HG02885 (cell line): ENCODE measurements at regions not wholly inside any gene's neighbourhood (a gene's known extent, or its start where the extent isn't known, plus 50 kb on each side); places are given as distances from the start of the nearest gene placed in this dataset.

Source experiments
- ATAC-seq: cut with Tn5 transposase; IDR thresholded peaks from one replicate; pipeline ENCODE4 v1.9.1; 2021; ENCODE audit warnings: mild to moderate bottlenecking; ENCODE audit not compliant: unreplicated experiment, poor library complexity

GRCh38 chr11:15526032-15526431 lies 411.3 kb downstream of the INSC start:
- ATAC-seq: no peak

DNA sequence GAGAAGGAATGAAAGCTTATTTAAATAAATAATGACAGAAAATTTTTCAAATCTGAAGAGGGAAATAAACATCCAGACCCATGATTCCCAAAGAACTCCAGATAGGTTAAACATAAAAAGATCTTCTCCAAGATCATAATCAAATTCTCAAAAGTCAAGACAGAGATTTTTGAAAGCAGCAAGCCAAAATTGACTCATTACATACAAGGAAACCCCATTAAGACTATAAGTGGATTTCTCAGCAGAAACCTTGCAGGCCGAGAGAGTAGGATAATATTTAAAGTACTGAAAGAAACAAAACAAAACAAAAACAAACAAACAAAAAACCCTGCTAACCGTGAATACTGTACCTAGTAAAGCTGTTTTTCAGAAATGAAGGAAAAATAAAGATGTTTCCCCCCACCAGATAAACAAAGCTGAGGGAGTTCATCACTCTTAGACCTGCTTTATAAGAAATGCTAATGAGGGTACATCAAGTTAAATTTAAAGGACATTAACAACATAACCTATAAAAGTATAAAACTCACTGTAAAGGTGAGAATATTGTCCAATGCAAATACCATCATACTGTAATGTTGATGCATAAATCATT lies 412.2 kb downstream of the INSC start:
- no peak for ATAC-seq

DNA sequence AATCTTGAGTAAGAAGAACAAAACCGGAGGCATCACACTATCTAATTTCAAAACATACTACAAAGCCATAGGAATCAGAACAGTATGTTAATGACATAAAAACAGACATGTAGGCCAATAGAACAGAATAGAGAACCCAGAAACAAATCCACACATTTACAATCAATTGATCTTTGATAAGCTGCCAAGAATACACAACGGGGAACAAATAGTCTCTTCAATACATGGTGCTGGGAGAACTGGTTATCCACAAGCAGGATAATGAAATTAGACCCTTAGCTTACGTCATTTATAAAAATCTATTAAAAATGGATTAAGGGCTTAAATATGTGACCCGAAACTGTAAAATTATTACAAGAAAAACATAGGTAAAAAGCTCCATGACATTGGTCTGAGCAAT lies 417.7 kb downstream of the INSC start:
- no peak for ATAC-seq

- ATAC-seq: no peak
These were observed 419.5 kb downstream of the INSC start for GRCh38 chr11:15534266-15534665.

GRCh38 chr11:15535414-15535813 lies 420.7 kb downstream of the INSC start:
- ATAC-seq: no peak

GRCh38 chr11:15536438-15536837 lies 421.7 kb downstream of the INSC start:
- ATAC-seq: no peak

DNA sequence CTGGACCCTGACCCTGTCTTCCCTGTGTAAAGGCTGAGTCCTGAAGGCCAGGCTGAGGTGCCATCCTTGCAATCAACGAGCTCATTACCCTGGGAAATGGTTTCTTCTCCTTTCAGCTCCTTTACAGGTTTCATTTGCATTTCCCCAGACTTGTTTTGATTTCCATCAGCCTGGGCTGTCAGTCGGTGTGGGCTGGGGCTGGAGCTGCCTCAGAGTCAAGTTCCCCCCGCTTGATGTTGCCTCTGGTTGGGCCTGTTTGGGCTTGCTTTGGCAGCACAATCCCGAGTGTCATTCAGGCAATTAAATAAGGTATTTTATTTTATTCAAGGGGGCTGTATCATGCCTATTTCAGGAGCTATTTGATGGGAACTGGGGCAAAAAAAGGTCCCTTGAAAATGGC lies 424.9 kb downstream of the INSC start:
- no peak for ATAC-seq

- no peak for ATAC-seq
These were observed 426.4 kb downstream of the INSC start for GRCh38 chr11:15541079-15541478.

GRCh38 chr11:15544353-15544752 lies 429.6 kb downstream of the INSC start:
- no peak for ATAC-seq

- ATAC-seq: no peak
These were observed 433.0 kb downstream of the INSC start for GRCh38 chr11:15547685-15548084.

- no peak for ATAC-seq
These were observed 437.5 kb downstream of the INSC start for GRCh38 chr11:15551901-15552851.

- no peak for ATAC-seq
These were observed 440.4 kb downstream of the INSC start for GRCh38 chr11:15555161-15555560.

GRCh38 chr11:15557457-15558230 lies 442.9 kb downstream of the INSC start:
- no peak for ATAC-seq

DNA sequence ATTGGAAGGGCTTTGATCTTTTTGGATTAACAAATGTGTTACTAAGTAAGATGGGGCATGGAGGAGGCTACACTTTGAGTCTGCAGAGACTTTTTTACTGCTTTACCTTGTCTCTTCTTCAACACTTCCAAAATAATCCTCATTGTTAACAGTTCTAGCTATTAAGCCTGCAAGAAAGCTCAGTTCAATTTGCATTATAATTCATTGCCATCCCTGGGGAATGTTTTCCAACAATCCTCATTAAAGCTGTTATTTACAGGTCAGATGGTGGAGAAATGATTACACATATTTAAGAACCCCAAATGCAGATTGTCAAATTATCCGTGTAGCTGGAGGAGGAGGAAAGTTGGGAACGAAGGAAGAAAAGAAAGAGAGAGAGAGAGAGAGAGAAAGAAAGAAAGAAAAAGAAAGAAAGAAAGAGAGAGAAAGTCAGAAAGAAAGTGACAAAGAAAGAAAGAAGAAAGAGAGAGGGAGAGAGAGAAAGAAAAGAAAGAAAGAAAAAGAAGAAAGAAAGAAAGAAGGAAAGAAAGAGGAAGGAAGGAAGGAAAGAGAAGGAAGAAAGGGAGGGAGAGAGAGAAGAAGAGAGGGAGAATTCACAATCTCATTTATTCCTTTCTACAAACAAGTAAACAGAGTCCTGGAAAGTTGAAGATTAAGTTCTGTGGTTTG lies 443.9 kb downstream of the INSC start:
- no peak for ATAC-seq

DNA sequence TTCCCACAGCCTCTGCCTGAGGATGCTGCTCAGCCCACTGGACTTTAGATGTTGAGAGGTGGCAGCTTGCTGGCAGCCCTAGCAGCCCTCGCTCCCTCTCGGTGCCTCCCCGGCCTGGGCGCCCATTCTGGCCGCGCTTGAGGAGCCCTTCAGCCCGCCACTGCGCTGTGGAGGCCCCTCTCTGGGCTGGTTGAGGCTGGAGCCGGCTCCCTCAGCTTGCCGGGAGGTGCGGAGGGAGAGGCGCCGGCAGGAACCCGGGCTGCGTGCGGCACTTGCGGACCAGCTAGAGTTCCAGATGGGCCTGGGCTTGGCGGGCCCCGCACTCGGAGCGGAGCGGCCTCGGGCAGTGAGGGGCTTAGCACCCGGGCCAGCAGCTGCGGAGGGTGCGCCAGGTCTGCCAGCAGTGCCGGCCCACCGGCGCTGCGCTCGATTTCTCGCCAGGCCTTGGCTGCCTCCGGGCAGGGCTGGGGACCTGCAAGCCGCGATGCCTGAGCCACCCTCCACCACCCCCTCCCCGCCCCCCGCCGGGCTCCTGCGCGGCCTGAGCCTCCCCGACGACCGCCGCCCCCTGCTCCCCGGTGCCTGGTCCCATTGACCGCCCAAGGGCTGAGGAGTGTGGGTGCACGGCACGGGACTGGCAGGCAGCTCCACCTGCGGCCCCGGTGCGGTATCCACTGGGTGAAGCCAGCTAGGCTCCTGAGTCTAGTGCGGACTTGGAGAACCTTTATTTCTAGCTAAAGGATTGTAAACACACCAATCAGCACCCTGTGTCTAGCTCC lies 446.2 kb downstream of the INSC start:
- no peak for ATAC-seq

DNA sequence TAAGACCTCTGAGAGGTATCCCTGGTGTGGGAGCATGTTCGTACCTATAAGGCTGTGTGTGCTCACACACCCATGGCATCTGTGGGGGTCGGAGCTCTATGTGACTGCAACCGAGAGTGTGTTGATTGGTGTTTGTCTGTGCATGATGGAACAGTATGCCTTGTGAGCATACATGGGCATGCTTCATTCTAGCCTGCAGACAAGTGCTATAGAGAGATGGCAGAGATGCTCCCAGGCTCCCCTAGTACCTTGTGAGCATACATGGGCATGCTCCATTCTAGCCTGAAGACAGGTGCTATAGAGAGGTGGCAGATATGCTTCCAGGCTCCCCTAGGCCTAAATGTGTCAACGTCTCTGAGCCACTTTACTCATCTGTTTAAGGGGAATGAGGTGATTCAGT lies 447.5 kb downstream of the INSC start:
- no peak for ATAC-seq

DNA sequence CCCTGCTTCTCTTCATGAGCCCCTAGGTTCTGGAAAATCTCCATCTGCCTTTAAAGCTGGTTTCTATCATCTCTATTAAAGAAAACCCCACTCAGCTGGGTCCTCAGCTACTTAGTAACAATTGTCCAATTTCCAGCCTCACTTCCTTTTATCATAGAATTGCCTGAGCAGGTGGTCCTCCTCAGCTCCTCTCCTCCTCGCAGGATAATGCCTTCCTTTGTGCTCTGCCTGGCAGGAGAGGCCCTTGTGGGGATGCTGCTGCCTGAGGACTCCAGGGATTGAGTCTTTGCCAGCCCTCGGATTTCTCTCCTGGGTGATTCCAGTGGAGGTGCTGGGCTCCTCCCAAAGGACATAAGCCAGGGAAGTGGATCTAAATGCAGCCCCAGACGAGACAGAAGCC lies 448.3 kb downstream of the INSC start:
- ATAC-seq: no peak

DNA sequence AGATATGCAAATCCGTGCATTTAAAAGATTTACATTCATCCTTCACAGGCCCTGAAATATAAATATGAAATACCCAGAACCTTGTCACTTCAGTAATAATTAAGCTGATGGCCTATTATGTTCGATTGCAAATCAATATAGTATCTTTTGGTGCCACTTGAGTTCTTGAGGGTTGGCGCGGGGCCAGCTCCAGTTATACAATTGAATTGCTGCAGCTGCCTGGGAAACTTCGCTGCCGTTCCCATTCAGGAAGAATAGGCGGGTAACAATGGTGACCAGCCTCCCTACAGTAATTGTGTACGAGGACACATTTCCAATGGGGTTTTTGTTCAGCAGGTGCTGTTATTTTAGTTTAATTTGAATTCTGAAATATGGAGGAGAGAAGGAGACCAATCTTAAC lies 451.2 kb downstream of the INSC start:
- no peak for ATAC-seq

DNA sequence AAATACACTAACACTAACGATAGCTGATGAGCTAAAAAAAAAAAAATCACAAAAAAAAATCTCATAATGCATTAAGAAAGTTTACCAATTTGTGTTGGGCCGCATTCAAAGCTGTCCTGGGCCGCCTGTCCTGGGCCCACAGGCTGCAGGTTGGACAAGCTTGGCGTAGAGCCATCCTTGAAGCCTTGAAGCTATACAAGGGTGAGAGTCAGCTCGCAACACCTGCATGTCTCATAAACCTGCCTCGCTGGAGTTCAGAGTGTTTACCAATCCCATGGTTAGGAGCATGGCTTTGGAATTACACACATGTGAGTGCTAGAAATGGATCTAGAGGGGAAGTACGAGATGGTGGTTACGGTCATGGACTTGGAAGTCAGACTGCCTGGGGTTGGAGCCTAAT lies 453.7 kb downstream of the INSC start:
- ATAC-seq: no peak
